Activated B cell treated with CpG ODN at 0.5 μM for 24 hours (primary cell): ENCODE measurements at regions not wholly inside any gene's neighbourhood (a gene's known extent, or its start where the extent isn't known, plus 50 kb on each side); places are given as distances from the start of the nearest gene placed in this dataset.

Experiments used
- ATAC-seq: fragments of 200-7000 bp; cut with Tn5 transposase; one replicate; pipeline ENCODE4 v1.10.0; 2021; ENCODE audit warnings: low read depth, mild to moderate bottlenecking, moderate library complexity
- CTCF ChIA-PET: fragments of 350-600 bp; sonication (Branson Sonifier 250); formaldehyde crosslinking; loops from one replicate; lab custom pipeline; 2021; ENCODE audit warnings: antibody characterized with exemption; lab: Charles Lee
- POLR2A ChIA-PET: fragments of 350-600 bp; sonication (Branson Sonifier 250); formaldehyde crosslinking; loops from one replicate; lab custom pipeline; 2021; ENCODE audit warnings: antibody characterized with exemption; lab: Charles Lee
- DNase-seq: peaks from one replicate; pipeline ENCODE4 v3.0.0; 2022
- H3K27ac Mint-ChIP-seq: one replicate; pipeline ENCODE4 v1.8.0; 2020; ENCODE audit warnings: mixed read lengths
- H3K27me3 Mint-ChIP-seq: one replicate; pipeline ENCODE4 v1.8.0; 2021; ENCODE audit warnings: mixed read lengths
- H3K36me3 Mint-ChIP-seq: one replicate; pipeline ENCODE4 v1.8.0; 2021; ENCODE audit warnings: low read depth, mixed read lengths
- H3K4me1 Mint-ChIP-seq: one replicate; pipeline ENCODE4 v1.8.0; 2021; ENCODE audit warnings: mixed read lengths
- H3K4me3 Mint-ChIP-seq: one replicate; pipeline ENCODE4 v1.8.0; 2020; ENCODE audit warnings: mild to moderate bottlenecking, mixed read lengths
- H3K9me3 Mint-ChIP-seq: one replicate; pipeline ENCODE4 v1.8.0; 2020; ENCODE audit warnings: mixed read lengths
- intact Hi-C: fragments of 100-400 bp; cut with micrococcal nuclease; formaldehyde crosslinking; loops from one replicate; pipeline ENCODE4 v1.15.1; 2024
- TF ChIP-seq, protein P1 (sequence below): fragments of 200-600 bp; IDR thresholded peaks from one replicate; pipeline ENCODE4 v1.8.0; 2022; ENCODE audit warnings: antibody characterized with exemption, mild to moderate bottlenecking

DNA sequence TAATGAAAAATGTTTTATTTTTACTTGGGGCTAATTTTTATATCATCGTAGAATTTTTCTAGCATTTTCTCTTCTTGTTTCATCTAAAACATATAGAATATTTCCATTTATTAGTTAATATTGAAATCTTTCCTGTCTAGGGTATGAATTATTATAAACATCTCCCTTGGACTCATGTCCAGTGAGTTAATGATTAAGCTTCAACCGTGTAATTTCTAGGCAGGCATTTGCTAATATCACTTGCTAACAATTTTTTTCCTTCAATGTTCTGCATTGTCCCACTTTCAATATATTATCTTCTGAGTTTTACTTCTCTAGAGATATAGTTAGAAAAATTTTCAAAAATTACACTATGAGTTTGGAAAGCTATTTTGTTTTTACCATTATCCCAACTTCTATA lies 1371.6 kb upstream of the EPHA6 start:
- H3K36me3 Mint-ChIP-seq, result no peaks in the 10 kb centered on the region
- ChIA-PET POLR2A (no interaction called here), CTCF (no interaction called here)
- no peak for DNase-seq
- H3K27ac Mint-ChIP-seq, result no peak overlapping the region
- no peak for ATAC-seq
- H3K4me1 Mint-ChIP-seq, result no peaks in the 10 kb centered on the region
- no peaks in the 10 kb centered on the region for H3K27me3 Mint-ChIP-seq
- no peak overlapping the region for H3K4me3 Mint-ChIP-seq
- TF ChIP-seq, protein P1, sequence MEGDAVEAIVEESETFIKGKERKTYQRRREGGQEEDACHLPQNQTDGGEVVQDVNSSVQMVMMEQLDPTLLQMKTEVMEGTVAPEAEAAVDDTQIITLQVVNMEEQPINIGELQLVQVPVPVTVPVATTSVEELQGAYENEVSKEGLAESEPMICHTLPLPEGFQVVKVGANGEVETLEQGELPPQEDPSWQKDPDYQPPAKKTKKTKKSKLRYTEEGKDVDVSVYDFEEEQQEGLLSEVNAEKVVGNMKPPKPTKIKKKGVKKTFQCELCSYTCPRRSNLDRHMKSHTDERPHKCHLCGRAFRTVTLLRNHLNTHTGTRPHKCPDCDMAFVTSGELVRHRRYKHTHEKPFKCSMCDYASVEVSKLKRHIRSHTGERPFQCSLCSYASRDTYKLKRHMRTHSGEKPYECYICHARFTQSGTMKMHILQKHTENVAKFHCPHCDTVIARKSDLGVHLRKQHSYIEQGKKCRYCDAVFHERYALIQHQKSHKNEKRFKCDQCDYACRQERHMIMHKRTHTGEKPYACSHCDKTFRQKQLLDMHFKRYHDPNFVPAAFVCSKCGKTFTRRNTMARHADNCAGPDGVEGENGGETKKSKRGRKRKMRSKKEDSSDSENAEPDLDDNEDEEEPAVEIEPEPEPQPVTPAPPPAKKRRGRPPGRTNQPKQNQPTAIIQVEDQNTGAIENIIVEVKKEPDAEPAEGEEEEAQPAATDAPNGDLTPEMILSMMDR, result no peak
- peaks cover 4% of the 10 kb centered on the region for H3K9me3 Mint-ChIP-seq
- intact Hi-C loops, result no loop called here

DNA sequence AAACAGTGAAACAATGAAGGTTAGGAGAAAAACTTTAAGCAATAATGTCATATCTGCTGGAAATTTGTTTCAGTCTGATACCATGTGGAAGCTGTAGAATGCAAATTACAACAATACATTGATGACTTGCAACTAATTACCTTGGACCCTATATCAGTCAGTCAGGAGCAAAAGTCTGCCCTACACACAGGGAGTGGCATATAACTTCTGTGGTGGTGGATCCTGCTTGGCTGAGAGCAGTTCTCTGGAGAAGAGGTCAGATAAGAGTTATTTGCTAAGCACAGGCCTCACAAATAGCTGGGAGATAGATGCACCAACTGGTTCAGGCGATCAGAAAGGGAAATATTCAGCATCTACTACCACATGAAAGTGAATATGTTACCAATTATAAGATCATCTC lies 1364.6 kb upstream of the EPHA6 start:
- DNase-seq (no peak), ATAC-seq (no peak)
- TF ChIP-seq, protein P1, result no peak
- Mint-ChIP-seq H3K36me3 (no peaks in the 10 kb centered on the region), H3K4me1 (no peaks in the 10 kb centered on the region), H3K9me3 (no peaks in the 10 kb centered on the region), H3K27me3 (no peaks in the 10 kb centered on the region), H3K4me3 (no peak overlapping the region), H3K27ac (no peak overlapping the region)
- POLR2A ChIA-PET, result no interaction called here
- intact Hi-C loops, result no loop called here
- CTCF ChIA-PET, result no interaction called here

DNA sequence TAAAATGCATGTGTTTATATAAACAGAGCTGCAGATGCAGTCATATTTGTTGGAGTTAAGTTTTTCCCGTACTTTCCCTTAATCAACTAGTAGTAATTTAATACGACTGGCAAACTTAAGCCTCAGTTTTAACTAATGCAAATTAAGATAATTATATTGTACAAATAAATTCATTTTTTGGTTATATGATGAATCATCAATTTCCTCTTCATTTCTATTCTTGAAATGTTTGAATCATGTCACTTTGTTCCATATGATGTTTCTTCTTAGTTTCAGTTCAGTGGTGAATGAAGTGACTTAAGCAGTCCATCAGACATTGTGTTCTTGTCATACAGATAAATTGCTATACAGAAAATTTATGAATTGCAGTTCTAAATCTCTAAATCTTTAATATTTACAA lies 1361.2 kb upstream of the EPHA6 start:
- Mint-ChIP-seq H3K4me1 (no peaks in the 10 kb centered on the region), H3K4me3 (no peak overlapping the region), H3K9me3 (no peaks in the 10 kb centered on the region), H3K27ac (no peak overlapping the region), H3K27me3 (no peaks in the 10 kb centered on the region), H3K36me3 (no peaks in the 10 kb centered on the region)
- ChIA-PET CTCF (no interaction called here), POLR2A (no interaction called here)
- intact Hi-C loops, result no loop called here
- no peak for ATAC-seq
- TF ChIP-seq, protein P1, result no peak
- no peak for DNase-seq

DNA sequence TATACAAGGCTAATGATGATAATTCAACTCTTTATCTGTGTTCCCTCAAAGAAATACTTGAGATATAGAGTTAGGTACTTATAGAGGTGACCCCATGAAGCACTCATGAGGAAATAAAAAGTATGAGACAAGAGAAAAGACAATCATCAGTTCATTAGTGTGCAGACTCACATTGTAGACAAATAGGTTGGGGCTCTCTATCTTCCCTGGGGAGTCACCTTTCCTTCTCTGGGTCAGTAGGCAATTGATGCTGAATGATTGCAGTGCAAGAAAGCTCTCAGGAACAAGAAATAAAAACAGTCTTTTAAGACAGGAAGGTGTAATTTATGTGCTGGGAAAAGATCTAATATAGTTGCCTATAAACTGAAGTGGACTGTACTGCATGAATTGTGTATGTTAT lies 1357.6 kb upstream of the EPHA6 start:
- POLR2A ChIA-PET, result no interaction called here

DNA sequence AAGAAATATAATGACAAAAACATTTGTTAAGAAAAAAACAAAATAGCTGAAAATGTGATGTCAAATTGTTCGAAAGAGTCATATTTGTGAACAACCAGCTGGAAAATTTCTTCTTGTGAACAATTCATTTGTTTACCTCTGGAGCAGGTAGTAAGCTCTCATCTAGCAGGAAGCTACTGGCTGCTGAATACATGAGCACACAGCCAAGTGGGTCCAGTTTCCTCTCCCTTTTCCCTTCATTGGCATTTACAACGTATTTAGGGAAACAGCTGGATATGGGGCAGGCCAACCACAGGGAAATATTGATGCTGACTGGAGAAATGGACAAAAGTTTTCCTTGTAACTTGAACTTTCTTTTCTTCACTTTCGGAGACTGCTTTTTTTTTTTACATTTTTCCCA lies 1354.7 kb upstream of the EPHA6 start:
- POLR2A ChIA-PET, result no interaction called here
- TF ChIP-seq, protein P1, result no peak
- no peak overlapping the region for H3K27ac Mint-ChIP-seq
- H3K4me1 Mint-ChIP-seq, result no peaks in the 10 kb centered on the region
- no peak for DNase-seq
- no peak overlapping the region for H3K4me3 Mint-ChIP-seq
- intact Hi-C loops, result no loop called here
- CTCF ChIA-PET, result no interaction called here
- no peaks in the 10 kb centered on the region for H3K36me3 Mint-ChIP-seq
- ATAC-seq, result no peak
- H3K9me3 Mint-ChIP-seq, result no peaks in the 10 kb centered on the region
- H3K27me3 Mint-ChIP-seq, result no peaks in the 10 kb centered on the region

More for the DNA sequence above, 1357.6 kb upstream of the EPHA6 start:
- Mint-ChIP-seq H3K27me3 (no peaks in the 10 kb centered on the region), H3K36me3 (no peaks in the 10 kb centered on the region), H3K27ac (no peak overlapping the region), H3K9me3 (no peaks in the 10 kb centered on the region), H3K4me1 (no peaks in the 10 kb centered on the region), H3K4me3 (no peak overlapping the region)
- DNase-seq, result no peak
- TF ChIP-seq, protein P1, result no peak
- intact Hi-C loops, result no loop called here
- ATAC-seq, result no peak
- CTCF ChIA-PET, result no interaction called here
